ENCODE measurements at regions not wholly inside any gene's neighbourhood (a gene's known extent, or its start where the extent isn't known, plus 50 kb on each side); places are given as distances from the start of the nearest gene placed in this dataset.
"Not testable (repeated sequence)": the region's sequence is repeated elsewhere in the genome, so short reads cannot be mapped to it uniquely, and the experiment has no call there.

- no peak for TF ChIP-seq CTCF (conservative IDR thresholded peaks at IDR 0.05)
- peaks cover 3% of the 10 kb centered on the region for H3K9me3 Mint-ChIP-seq
- H3K4me1 Mint-ChIP-seq = no peaks in the 10 kb centered on the region
- no peak overlapping the region for H3K4me3 Mint-ChIP-seq
- H3K27me3 Mint-ChIP-seq (ENCODE audit: low read depth) = no peaks in the 10 kb centered on the region
- DNase-seq (ENCODE audit: low read depth, low spot score) = no peak
- H3K36me3 Mint-ChIP-seq (ENCODE audit: low read depth) = peaks cover 8% of the 10 kb centered on the region
- no peak overlapping the region for H3K27ac Mint-ChIP-seq (ENCODE audit: unreplicated experiment)
Measured at GRCh38 chr12:93234641-93235040, 143.1 kb upstream of the NUDT4 start.

- no peak for DNase-seq (ENCODE audit: low read depth, low spot score)
- H3K4me3 Mint-ChIP-seq = no peak overlapping the region
- peaks cover 10% of the 10 kb centered on the region for H3K36me3 Mint-ChIP-seq (ENCODE audit: low read depth)
- no peak for TF ChIP-seq CTCF (conservative IDR thresholded peaks at IDR 0.05)
- H3K9me3 Mint-ChIP-seq = peaks cover 8% of the 10 kb centered on the region
- no peaks in the 10 kb centered on the region for H3K27me3 Mint-ChIP-seq (ENCODE audit: low read depth)
- no peaks in the 10 kb centered on the region for H3K4me1 Mint-ChIP-seq
- H3K27ac Mint-ChIP-seq (ENCODE audit: unreplicated experiment) = no peak overlapping the region
Measured at GRCh38 chr12:93235881-93236280, 141.8 kb upstream of the NUDT4 start.

- peaks cover 10% of the 10 kb centered on the region for H3K36me3 Mint-ChIP-seq (ENCODE audit: low read depth)
- TF ChIP-seq CTCF (conservative IDR thresholded peaks at IDR 0.05) = no peak
- H3K4me1 Mint-ChIP-seq = no peaks in the 10 kb centered on the region
- no peak overlapping the region for H3K27ac Mint-ChIP-seq (ENCODE audit: unreplicated experiment)
- no peak overlapping the region for H3K4me3 Mint-ChIP-seq
- peaks cover 11% of the 10 kb centered on the region for H3K9me3 Mint-ChIP-seq
- DNase-seq (ENCODE audit: low read depth, low spot score) = no peak
- no peaks in the 10 kb centered on the region for H3K27me3 Mint-ChIP-seq (ENCODE audit: low read depth)
Measured at GRCh38 chr12:93237235-93237915, 140.3 kb upstream of the NUDT4 start.

- H3K4me3 Mint-ChIP-seq; DNase-seq (ENCODE audit: low read depth, low spot score); H3K27me3 Mint-ChIP-seq (ENCODE audit: low read depth); H3K36me3 Mint-ChIP-seq (ENCODE audit: low read depth); H3K27ac Mint-ChIP-seq (ENCODE audit: unreplicated experiment); H3K4me1 Mint-ChIP-seq: not testable (repeated sequence)
- H3K9me3 Mint-ChIP-seq = peaks cover 11% of the 10 kb centered on the region
Measured at GRCh38 chr12:93238512-93239262, 139.0 kb upstream of the NUDT4 start.

GRCh38 chr12:93239789-93240188 is 137.9 kb upstream of the NUDT4 start:
- not testable (repeated sequence) for DNase-seq (ENCODE audit: low read depth, low spot score); H3K4me3 Mint-ChIP-seq; H3K36me3 Mint-ChIP-seq (ENCODE audit: low read depth); H3K27me3 Mint-ChIP-seq (ENCODE audit: low read depth); H3K27ac Mint-ChIP-seq (ENCODE audit: unreplicated experiment); H3K4me1 Mint-ChIP-seq
- H3K9me3 Mint-ChIP-seq = peaks cover 11% of the 10 kb centered on the region

GRCh38 chr12:93242154-93242972 is 135.4 kb upstream of the NUDT4 start:
- peaks cover 4% of the 10 kb centered on the region for H3K4me1 Mint-ChIP-seq
- TF ChIP-seq CTCF (conservative IDR thresholded peaks at IDR 0.05) = no peak

More at GRCh38 chr12:93242154-93242972, 135.4 kb upstream of the NUDT4 start:
- Mint-ChIP-seq H3K4me3 (no peak overlapping the region), H3K27ac (ENCODE audit: unreplicated experiment) (no peak overlapping the region), H3K9me3 (peaks cover 9% of the 10 kb centered on the region), H3K36me3 (ENCODE audit: low read depth) (peaks cover 4% of the 10 kb centered on the region), H3K27me3 (ENCODE audit: low read depth) (no peaks in the 10 kb centered on the region)
- DNase-seq (ENCODE audit: low read depth, low spot score) = no peak
